Immature natural killer cell (primary cell): ENCODE measurements at regions not wholly inside any gene's neighbourhood (a gene's known extent, or its start where the extent isn't known, plus 50 kb on each side); places are given as distances from the start of the nearest gene placed in this dataset.

Experiments
- DNase-seq, 3 donors: peaks; one replicate each; pipeline ENCODE4 v3.0.0; 2022; ENCODE audit warnings: mixed read lengths in 1 of 3
- H3K27ac Mint-ChIP-seq, 6 donors: one replicate each; pipeline ENCODE4 v1.8.0; 2020; ENCODE audit warnings: mixed read lengths in 6 of 6, mild to moderate bottlenecking in 5 of 6, inconsistent platforms in 4 of 6, moderate library complexity in 3 of 6
- H3K27me3 Mint-ChIP-seq, 3 donors: one replicate each; pipeline ENCODE4 v1.8.0; 2020 to 2021; ENCODE audit warnings: low read depth in 3 of 3, mild to moderate bottlenecking in 3 of 3, mixed read lengths in 3 of 3, moderate library complexity in 3 of 3, inconsistent platforms in 1 of 3
- H3K36me3 Mint-ChIP-seq, 3 donors: one replicate each; pipeline ENCODE4 v1.8.0; 2020; ENCODE audit warnings: mixed read lengths in 3 of 3, inconsistent platforms in 2 of 3, mild to moderate bottlenecking in 2 of 3
- H3K4me1 Mint-ChIP-seq, 2 donors: one replicate each; pipeline ENCODE4 v1.8.0; 2020; ENCODE audit warnings: inconsistent platforms in 2 of 2, mild to moderate bottlenecking in 2 of 2, mixed read lengths in 2 of 2, moderate library complexity in 1 of 2
- H3K4me3 Mint-ChIP-seq, 5 donors: one replicate each; pipeline ENCODE4 v1.8.0; 2020; ENCODE audit warnings: mild to moderate bottlenecking in 5 of 5, mixed read lengths in 5 of 5, inconsistent platforms in 3 of 5, moderate library complexity in 3 of 5
- H3K9me3 Mint-ChIP-seq, 6 donors: one replicate each; pipeline ENCODE4 v1.8.0; 2020; ENCODE audit warnings: mild to moderate bottlenecking in 6 of 6, mixed read lengths in 6 of 6, inconsistent platforms in 4 of 6, moderate library complexity in 3 of 6

DNA sequence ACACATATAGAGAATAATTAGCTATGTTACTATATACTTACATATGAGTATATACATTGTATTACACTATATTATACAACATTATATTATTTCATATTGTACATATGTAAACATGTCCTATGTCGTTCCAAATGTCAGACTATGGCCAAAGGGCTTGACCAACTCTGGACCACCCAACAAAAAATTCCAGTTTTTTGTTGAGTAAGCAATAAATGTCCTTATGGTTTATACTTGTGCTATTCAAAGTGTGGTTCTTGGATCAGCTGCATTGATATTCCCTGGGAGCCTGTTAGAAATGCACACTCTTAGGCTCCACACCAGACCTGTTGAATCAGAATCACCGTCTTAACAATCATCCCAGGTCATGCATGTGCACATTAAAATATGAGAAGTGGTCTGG lies 225.4 kb upstream of the ZFP64 start:
- Mint-ChIP-seq H3K27ac (no peak overlapping the region), H3K9me3 (peaks cover 0 to 5% (median 0%) of the 10 kb centered on the region in 6 donors), H3K4me1 (peaks cover under 1 to 11% of the 10 kb centered on the region in 2 donors), H3K4me3 (no peak overlapping the region), H3K36me3 (no peaks in the 10 kb centered on the region), H3K27me3 (peaks cover 1 to 5% (median 2%) of the 10 kb centered on the region in 3 donors)
- no peak for DNase-seq

DNA sequence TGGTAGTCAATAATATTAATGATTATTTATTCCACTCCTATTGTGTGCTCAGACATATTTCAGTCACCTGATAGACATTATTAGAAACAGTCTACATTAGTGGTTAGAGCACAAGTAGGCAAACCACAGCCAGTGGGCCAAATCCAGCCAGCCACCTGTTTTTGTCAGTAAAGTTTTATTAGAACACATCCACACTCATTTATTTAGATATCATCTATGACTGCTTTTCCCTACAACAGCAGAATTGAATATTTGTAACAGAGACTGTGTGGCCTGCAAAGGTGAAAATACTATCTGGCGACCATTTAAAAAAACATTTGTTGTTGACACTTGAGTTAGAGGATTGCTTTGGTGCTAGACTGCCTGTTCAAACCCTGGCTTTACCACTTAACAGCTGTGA lies 220.0 kb upstream of the ZFP64 start:
- Mint-ChIP-seq H3K27ac (peak overlapping the region in 4 of 6 donors; percentile 40 to 95 (median 68)), H3K9me3 (peaks cover 0 to 2% (median 0%) of the 10 kb centered on the region in 6 donors), H3K4me1 (peaks cover 39 to 46% of the 10 kb centered on the region in 2 donors), H3K4me3 (peak overlapping the region in 2 of 5 donors; percentile 29 to 41), H3K36me3 (no peaks in the 10 kb centered on the region), H3K27me3 (peaks cover 2 to 3% (median 3%) of the 10 kb centered on the region in 3 donors)
- DNase-seq = no peak

DNA sequence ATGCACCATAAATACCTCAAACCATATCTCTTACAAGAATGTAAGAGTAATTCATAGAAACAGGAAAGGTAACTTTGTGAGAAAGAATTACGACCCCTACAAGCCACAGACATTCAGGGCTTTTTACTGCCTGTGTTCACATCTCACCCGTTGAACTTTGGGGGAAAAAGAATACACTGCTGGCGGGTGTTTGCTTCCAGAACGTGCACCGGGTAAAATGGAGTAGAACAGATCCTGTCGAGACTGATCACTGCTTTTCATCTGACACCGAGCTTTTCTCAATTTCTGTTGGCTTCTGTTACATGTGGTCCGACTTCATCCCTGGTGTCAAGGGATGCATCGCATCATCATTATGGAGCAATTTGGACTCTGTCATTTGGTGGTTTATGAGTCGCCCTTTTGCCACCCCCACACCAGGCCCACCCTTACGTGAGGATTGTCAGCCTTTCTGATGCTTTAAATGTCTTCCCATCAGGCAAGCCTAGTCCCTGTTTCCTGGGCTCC lies 219.2 kb upstream of the ZFP64 start:
- peaks cover 46 to 55% of the 10 kb centered on the region in 2 donors for H3K4me1 Mint-ChIP-seq
- no peak for DNase-seq

DNA sequence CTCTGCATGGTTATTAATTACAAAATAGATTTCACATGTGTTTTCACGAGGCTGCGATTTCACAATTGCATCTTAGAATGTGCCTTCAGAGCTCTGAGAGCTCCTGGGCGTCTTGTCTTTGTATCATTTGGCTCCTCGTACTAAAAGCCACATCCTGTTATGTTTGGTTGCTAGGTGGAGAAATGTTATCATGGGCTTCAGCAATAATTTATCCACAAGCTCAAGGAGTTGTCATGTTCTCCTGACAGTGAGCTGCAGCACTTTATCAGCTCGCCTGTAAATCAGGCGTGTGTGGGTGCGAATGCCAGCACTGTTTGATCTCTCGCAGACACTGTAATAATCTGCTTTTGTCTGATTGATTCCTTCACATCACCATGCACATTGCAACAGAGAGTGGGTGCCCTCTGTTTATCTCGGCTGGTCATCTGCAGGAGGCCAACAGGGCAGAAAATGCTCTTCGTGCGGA lies 218.6 kb upstream of the ZFP64 start:
- H3K9me3 Mint-ChIP-seq = peaks cover 0 to 1% (median 0%) of the 10 kb centered on the region in 6 donors
- peak; percentile 53 to 76 (median 66) for DNase-seq
- H3K36me3 Mint-ChIP-seq = no peaks in the 10 kb centered on the region
- H3K27ac Mint-ChIP-seq = peak overlapping the region; percentile 87 to 95 (median 94)
- H3K4me3 Mint-ChIP-seq = peak overlapping the region; percentile 62 to 86 (median 73)
- peaks cover 2 to 3% (median 3%) of the 10 kb centered on the region in 3 donors for H3K27me3 Mint-ChIP-seq
- peaks cover 52 to 60% of the 10 kb centered on the region in 2 donors for H3K4me1 Mint-ChIP-seq

More for the DNA sequence above, 219.2 kb upstream of the ZFP64 start:
- peaks cover 0 to 2% (median 0%) of the 10 kb centered on the region in 6 donors for H3K9me3 Mint-ChIP-seq
- H3K27ac Mint-ChIP-seq = peak overlapping the region; percentile 87 to 95 (median 94)
- H3K36me3 Mint-ChIP-seq = no peaks in the 10 kb centered on the region
- peaks cover 2 to 3% (median 3%) of the 10 kb centered on the region in 3 donors for H3K27me3 Mint-ChIP-seq
- peak overlapping the region; percentile 62 to 86 (median 73) for H3K4me3 Mint-ChIP-seq

DNA sequence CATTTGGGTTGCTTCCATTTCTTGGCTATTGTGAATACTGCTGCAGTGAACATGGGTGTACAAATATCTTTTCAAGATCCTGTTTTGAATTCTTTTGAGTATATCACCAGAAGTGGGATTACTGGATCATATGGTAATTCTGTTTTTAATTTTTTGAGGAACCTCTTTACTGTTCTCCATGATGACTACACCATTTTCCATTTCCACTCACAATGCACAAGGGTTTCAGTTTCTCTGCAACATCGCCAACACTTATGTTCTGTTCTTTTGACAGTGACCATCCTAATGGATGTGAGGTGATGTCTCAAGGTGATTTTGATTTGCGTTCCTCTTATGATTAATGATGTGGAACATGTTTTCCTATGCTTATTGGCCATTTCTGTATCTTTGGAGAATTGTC lies 214.4 kb upstream of the ZFP64 start:
- peak overlapping the region in 2 of 5 donors; percentile 57 to 71 for H3K4me3 Mint-ChIP-seq
- H3K27me3 Mint-ChIP-seq = peaks cover 0 to 3% (median 3%) of the 10 kb centered on the region in 3 donors
- H3K9me3 Mint-ChIP-seq = peaks cover 0 to 2% (median 0%) of the 10 kb centered on the region in 6 donors
- H3K4me1 Mint-ChIP-seq = peaks cover 61 to 62% of the 10 kb centered on the region in 2 donors
- H3K36me3 Mint-ChIP-seq = no peaks in the 10 kb centered on the region
- peak overlapping the region in 5 of 6 donors; percentile 19 to 82 (median 69) for H3K27ac Mint-ChIP-seq
- DNase-seq = no peak

DNA sequence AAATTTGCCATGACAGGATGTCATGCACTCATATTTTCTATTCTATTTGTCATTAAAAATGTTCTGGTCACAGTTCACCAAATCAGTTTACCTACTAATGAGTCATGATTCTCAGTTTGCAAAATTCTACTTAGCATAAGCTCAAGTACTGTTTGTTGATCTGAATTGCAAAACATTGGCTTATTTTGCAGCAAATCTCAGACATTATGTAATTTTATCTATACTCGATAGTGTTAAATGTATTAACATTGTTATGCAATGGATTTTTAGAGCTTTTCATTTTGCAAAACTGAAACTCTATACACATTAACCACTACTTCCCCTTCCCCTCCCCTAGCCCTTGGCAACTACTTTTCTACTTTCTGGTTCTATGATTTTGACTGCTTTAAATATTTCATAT lies 213.8 kb upstream of the ZFP64 start:
- peaks cover 0 to 3% (median 3%) of the 10 kb centered on the region in 3 donors for H3K27me3 Mint-ChIP-seq
- peak overlapping the region; percentile 7 to 82 (median 68) for H3K27ac Mint-ChIP-seq
- DNase-seq = peak in 2 of 3 donors; percentile 15 to 39
- H3K36me3 Mint-ChIP-seq = no peaks in the 10 kb centered on the region
- H3K4me3 Mint-ChIP-seq = peak overlapping the region in 3 of 5 donors; percentile 31 to 71 (median 57)
- peaks cover 0 to 2% (median 0%) of the 10 kb centered on the region in 6 donors for H3K9me3 Mint-ChIP-seq
- H3K4me1 Mint-ChIP-seq = peaks cover 55 to 57% of the 10 kb centered on the region in 2 donors

DNA sequence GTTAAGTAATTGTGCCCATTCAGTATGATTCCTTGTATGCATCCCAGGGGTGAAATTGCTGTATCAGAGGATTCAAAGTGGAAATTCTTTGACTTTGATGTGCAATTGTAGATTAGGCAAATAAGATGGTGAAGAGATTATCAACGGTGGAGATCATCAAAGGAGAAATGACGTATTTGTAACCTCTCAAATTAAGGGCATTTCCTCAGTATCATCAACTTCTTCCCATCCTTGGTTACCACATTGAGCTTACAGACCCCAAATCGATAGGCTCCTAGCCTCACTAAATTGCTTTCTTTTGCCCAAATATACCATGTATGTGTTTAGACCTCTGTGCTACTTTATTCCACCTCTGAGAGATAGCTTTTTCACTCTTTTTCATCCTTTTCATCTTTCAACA lies 213.1 kb upstream of the ZFP64 start:
- peaks cover 47 to 49% of the 10 kb centered on the region in 2 donors for H3K4me1 Mint-ChIP-seq

DNA sequence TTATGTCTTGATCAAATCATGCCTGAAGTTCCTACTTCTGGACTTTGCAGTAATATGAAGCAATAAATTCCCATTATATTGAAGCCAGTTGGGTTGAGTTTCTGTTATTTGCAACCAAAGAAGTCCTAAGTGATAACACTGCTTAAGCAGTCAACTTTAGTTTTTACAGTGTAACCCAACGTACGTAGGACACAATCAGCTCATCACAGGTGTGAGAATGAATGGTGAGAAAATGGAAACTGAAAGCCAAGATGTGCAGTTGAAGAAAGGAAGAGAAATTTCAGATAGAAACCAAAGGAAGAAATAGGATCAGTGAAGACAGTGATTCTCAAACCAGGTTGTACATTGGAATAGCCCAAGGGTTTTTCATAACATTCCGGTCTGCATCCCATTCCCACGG lies 211.4 kb upstream of the ZFP64 start:
- H3K9me3 Mint-ChIP-seq = peaks cover 0 to 2% (median 0%) of the 10 kb centered on the region in 6 donors
- no peaks in the 10 kb centered on the region for H3K36me3 Mint-ChIP-seq
- no peak for DNase-seq
- peak overlapping the region in 3 of 6 donors; percentile 3 to 52 (median 18) for H3K27ac Mint-ChIP-seq
- H3K4me3 Mint-ChIP-seq = no peak overlapping the region
- H3K27me3 Mint-ChIP-seq = peaks cover 0 to 3% (median 2%) of the 10 kb centered on the region in 3 donors
- H3K4me1 Mint-ChIP-seq = peaks cover 38 to 43% of the 10 kb centered on the region in 2 donors

More for the DNA sequence above, 213.1 kb upstream of the ZFP64 start:
- Mint-ChIP-seq H3K4me3 (peak overlapping the region in 1 of 5 donors; percentile 57), H3K9me3 (peaks cover 0 to 2% (median 0%) of the 10 kb centered on the region in 6 donors), H3K36me3 (no peaks in the 10 kb centered on the region), H3K27ac (peak overlapping the region; percentile 7 to 69 (median 28)), H3K27me3 (peaks cover 0 to 3% (median 0%) of the 10 kb centered on the region in 3 donors)
- DNase-seq = no peak

DNA sequence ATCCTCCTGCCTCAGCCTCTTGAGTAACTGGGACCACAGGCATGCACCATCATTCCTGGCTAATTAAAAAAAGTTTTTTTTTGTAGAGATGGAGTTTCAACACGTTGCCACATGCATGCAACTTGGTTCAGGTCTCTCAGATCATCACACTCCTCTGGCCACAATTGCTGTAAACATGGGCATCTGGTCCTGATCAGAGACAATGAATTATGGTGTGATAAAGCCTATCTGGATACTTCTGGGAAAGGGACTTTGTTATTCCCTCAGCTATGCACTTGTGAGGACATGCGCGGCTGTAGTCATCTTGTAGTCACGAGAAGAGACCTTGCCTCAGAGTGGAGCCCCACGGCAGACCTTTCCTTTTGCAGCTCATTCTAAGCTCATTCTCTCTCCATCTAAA lies 210.9 kb upstream of the ZFP64 start:
- H3K27ac Mint-ChIP-seq = no peak overlapping the region
- peaks cover 0 to 3% (median 2%) of the 10 kb centered on the region in 3 donors for H3K27me3 Mint-ChIP-seq
- no peaks in the 10 kb centered on the region for H3K36me3 Mint-ChIP-seq
- no peak for DNase-seq
- peaks cover 38 to 43% of the 10 kb centered on the region in 2 donors for H3K4me1 Mint-ChIP-seq
- peaks cover 0 to 2% (median 0%) of the 10 kb centered on the region in 6 donors for H3K9me3 Mint-ChIP-seq
- H3K4me3 Mint-ChIP-seq = no peak overlapping the region

DNA sequence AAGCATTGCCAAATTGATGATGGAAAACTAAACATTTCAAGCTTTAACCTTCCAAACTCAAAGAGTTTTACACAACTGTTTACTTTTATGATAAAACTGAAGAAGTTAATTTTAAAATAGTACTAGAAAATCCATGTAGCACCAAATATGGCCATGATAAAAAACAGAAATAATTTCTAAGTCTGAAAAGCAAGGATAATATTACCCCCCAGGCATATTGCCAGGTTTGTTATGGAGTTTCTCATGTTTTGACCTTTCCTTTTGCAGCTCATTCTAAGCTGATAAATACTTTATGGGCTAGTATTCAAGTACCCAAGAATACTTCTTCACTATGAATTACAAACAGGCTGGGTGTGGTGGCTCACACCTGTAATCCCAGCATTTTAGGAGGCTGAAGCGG lies 209.9 kb upstream of the ZFP64 start:
- H3K4me3 Mint-ChIP-seq = no peak overlapping the region
- no peak overlapping the region for H3K27ac Mint-ChIP-seq
- peaks cover 28 to 33% of the 10 kb centered on the region in 2 donors for H3K4me1 Mint-ChIP-seq
- no peak for DNase-seq
- H3K36me3 Mint-ChIP-seq = no peaks in the 10 kb centered on the region
- peaks cover 0 to 2% (median 0%) of the 10 kb centered on the region in 6 donors for H3K9me3 Mint-ChIP-seq
- H3K27me3 Mint-ChIP-seq = peaks cover 0 to 2% (median 1%) of the 10 kb centered on the region in 3 donors

DNA sequence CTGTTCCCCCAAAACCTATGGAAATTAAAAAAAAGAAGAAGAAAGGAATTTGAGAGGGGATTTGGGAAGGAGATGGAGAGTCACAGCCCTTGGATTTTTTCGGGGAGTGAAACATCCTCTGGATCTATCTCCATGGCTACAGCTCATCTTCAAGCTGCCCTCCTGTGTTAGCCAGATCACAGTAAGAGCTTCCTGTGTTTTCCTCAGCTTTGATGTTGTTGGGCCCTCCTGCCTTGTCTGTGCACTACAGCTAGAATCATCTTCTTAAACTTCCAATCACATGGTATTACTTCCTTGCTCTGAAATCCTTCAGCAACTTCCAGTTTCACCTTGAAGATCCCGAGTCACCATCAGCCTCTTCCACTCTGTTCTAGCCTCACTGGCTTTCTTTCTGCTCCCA lies 207.8 kb upstream of the ZFP64 start:
- H3K4me1 Mint-ChIP-seq = peaks cover 8 to 13% of the 10 kb centered on the region in 2 donors
- no peak overlapping the region for H3K4me3 Mint-ChIP-seq
- peaks cover 0 to 4% (median 0%) of the 10 kb centered on the region in 3 donors for H3K36me3 Mint-ChIP-seq
- H3K9me3 Mint-ChIP-seq = peaks cover 0 to 2% (median 0%) of the 10 kb centered on the region in 6 donors
- peak overlapping the region in 1 of 6 donors; percentile 38 for H3K27ac Mint-ChIP-seq
- no peak for DNase-seq
- H3K27me3 Mint-ChIP-seq = peaks cover 0 to 7% (median 1%) of the 10 kb centered on the region in 3 donors

DNA sequence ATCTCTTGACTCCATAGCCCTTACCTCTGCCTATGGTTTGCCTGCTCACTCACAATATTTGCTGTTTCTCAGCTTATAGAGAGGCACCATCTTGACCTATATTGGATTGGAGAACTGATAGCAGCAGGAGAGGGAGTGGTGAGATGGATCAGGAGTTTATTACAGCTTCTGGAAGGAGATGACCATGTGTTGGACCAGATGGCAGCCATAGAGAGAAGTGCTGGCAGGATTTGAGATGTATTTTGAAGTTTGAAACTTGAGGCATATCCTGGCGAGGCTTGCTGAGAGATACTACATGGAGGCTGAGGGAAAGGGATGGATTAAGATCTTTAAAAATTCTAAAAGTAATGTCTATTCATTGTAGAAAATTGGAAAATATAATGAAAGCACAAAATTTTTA lies 198.0 kb upstream of the ZFP64 start:
- Mint-ChIP-seq H3K9me3 (peaks cover 0 to 2% (median 0%) of the 10 kb centered on the region in 6 donors), H3K36me3 (peaks cover 0 to 3% (median 0%) of the 10 kb centered on the region in 3 donors), H3K4me3 (no peak overlapping the region), H3K27ac (no peak overlapping the region), H3K27me3 (peaks cover 0 to 7% (median 5%) of the 10 kb centered on the region in 3 donors), H3K4me1 (no peaks in the 10 kb centered on the region)
- DNase-seq = no peak

DNA sequence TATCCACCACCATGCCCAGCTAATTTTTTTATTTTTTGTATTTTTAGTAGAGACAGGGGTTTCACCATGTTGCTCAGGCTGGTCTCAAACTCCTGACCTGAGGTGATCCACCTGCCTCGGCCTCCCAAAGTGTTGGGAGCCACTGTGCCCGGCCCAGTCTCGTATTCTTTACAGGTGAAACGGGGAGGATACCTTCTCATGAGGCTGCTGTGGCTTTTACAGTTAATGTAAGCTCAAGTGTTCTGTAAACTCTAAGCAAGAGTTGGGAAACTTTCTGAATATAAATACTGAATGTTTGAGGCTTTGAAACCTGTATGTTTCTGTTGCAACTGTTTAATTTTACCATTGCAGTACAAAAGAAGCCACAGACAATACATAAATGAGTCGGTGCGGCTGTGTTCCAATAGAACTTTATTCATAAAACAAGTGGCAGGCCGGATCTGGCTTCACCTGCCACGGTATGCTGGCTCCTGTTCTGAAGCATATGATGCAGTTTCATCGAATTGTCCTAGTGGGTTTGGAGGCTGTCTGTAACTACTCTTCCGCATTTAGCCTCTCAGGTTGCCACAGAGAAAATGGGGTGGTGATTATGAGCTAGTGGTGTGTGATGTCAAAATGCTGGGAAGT lies 192.5 kb upstream of the ZFP64 start:
- no peaks in the 10 kb centered on the region for H3K36me3 Mint-ChIP-seq
- H3K4me3 Mint-ChIP-seq = no peak overlapping the region
- DNase-seq = no peak
- peaks cover 0 to 3% (median 2%) of the 10 kb centered on the region in 3 donors for H3K27me3 Mint-ChIP-seq
- H3K4me1 Mint-ChIP-seq = no peaks in the 10 kb centered on the region
- peaks cover 0 to 1% (median 0%) of the 10 kb centered on the region in 6 donors for H3K9me3 Mint-ChIP-seq
- H3K27ac Mint-ChIP-seq = no peak overlapping the region

DNA sequence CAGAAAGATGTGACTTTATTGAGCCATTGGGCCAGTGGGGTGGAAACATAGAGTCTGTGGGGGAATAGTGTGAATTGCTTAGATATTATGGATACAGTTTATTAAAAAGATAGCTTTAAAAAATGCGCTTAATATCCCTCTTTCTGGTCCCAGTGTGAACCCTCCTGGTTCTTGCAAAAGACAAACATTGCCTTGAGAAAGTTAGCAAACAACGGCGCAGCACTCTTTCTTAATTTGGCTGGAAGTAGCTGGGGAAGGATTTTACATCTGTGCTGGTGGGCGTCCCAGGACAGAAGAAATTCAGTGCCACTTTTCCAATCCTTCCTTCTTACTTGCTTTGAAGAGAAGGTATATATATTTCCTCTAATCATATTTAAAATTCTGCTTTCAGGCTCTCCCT lies 191.4 kb upstream of the ZFP64 start:
- Mint-ChIP-seq H3K27ac (no peak overlapping the region), H3K4me1 (no peaks in the 10 kb centered on the region), H3K36me3 (no peaks in the 10 kb centered on the region), H3K4me3 (no peak overlapping the region), H3K9me3 (peaks cover 0 to 1% (median 0%) of the 10 kb centered on the region in 6 donors), H3K27me3 (peaks cover 0 to 3% (median 2%) of the 10 kb centered on the region in 3 donors)
- DNase-seq = no peak
